ENCODE measurements at regions not wholly inside any gene's neighbourhood (a gene's known extent, or its start where the extent isn't known, plus 50 kb on each side); places are given as distances from the start of the nearest gene placed in this dataset.
"Not testable (repeated sequence)": the region's sequence is repeated elsewhere in the genome, so short reads cannot be mapped to it uniquely, and the experiment has no call there.

DNA sequence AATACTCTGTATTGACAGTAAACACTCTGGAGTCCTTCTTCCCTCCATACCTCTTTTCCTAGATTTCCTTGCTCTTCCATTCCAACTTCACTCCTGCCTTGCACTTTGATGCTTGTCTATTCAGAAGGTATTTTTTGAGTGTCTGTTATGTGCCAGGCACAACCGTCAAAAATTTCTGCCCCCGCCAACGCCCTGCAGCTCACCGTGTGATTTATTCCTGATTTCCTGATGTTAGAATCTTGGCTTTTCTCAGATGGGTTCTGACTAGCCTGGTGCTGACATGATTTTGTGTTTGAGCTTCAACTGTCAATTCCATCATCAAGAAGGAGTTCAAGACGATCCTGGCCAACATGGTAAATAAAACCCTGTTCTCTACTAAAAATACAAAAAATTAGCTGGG lies 297.5 kb downstream of the AGTPBP1 start:
- no peak overlapping the region for H3K4me3 ChIP-seq (ENCODE audit: low read length)
- no peaks in the 10 kb centered on the region for H3K27me3 ChIP-seq (ENCODE audit: insufficient read depth, low read length)
- H3K4me1 ChIP-seq (ENCODE audit: insufficient read depth, low read length), result no peaks in the 10 kb centered on the region
- H3K9me3 ChIP-seq (ENCODE audit: low read length), result no peaks in the 10 kb centered on the region
- no peaks in the 10 kb centered on the region for H3K36me3 ChIP-seq (ENCODE audit: insufficient read depth, low read length)
- no peak overlapping the region for H2AFZ ChIP-seq (ENCODE audit: low read depth, low read length)

- no peaks in the 10 kb centered on the region for H3K9me3 ChIP-seq (ENCODE audit: low read length)
- no peaks in the 10 kb centered on the region for H3K27me3 ChIP-seq (ENCODE audit: insufficient read depth, low read length)
- no peak overlapping the region for H3K4me3 ChIP-seq (ENCODE audit: low read length)
- no peak overlapping the region for H2AFZ ChIP-seq (ENCODE audit: low read depth, low read length)
- H3K36me3 ChIP-seq (ENCODE audit: insufficient read depth, low read length), result no peaks in the 10 kb centered on the region
- no peaks in the 10 kb centered on the region for H3K4me1 ChIP-seq (ENCODE audit: insufficient read depth, low read length)
These were observed 298.6 kb downstream of the AGTPBP1 start for GRCh38 chr9:85443190-85443598.

DNA sequence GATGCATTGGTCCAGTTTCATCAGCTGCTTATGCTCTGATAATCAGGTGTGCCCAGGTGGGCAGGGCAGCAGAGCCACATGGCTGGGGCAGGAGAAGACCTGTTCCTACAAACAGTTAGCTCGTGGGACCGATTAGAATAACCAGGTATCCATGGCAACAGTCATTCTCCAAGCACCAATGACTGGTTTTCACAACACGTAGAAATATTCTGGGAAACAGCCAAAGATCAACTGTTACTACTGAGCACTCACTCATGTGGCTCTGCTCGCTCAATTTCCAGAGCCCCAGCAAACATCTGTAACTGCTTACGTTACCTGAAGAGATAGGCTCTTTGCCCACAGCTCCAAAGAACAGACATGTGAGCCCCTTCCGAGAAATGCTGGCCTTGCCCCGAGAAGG lies 302.0 kb downstream of the AGTPBP1 start:
- Histone ChIP-seq H3K36me3 (ENCODE audit: insufficient read depth, low read length) (no peaks in the 10 kb centered on the region), H3K27me3 (ENCODE audit: insufficient read depth, low read length) (no peaks in the 10 kb centered on the region), H3K4me3 (ENCODE audit: low read length) (no peak overlapping the region), H3K9me3 (ENCODE audit: low read length) (no peaks in the 10 kb centered on the region), H3K4me1 (ENCODE audit: insufficient read depth, low read length) (no peaks in the 10 kb centered on the region), H2AFZ (ENCODE audit: low read depth, low read length) (no peak overlapping the region)

DNA sequence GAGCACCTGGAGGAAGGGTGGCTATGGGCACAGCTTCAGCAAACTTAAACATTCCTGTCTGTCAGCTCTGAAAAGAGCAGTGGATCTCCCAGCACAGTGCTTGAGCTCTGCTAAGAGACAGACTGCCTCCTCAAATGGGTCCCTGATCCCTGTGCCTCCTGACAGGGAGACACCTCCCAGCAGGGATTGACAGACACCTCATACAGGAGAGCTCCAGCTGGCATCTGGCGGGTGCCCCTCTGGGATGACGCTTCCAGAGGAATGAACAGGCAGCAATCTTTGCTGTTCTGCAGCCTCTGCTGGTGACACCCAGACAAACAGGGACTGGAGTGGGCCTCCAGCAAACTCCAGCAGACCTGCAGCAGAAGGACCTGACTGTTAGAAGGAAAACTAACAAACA lies 307.8 kb downstream of the AGTPBP1 start:
- H3K4me3 ChIP-seq (ENCODE audit: low read length); H3K27me3 ChIP-seq (ENCODE audit: insufficient read depth, low read length); H2AFZ ChIP-seq (ENCODE audit: low read depth, low read length); H3K36me3 ChIP-seq (ENCODE audit: insufficient read depth, low read length); H3K9me3 ChIP-seq (ENCODE audit: low read length): not testable (repeated sequence)
- peaks cover 15% of the 10 kb centered on the region for H3K4me1 ChIP-seq (ENCODE audit: insufficient read depth, low read length)

GRCh38 chr9:85433551-85433950 lies 308.2 kb downstream of the AGTPBP1 start:
- peaks cover 17% of the 10 kb centered on the region for H3K4me1 ChIP-seq (ENCODE audit: insufficient read depth, low read length)
- H3K27me3 ChIP-seq (ENCODE audit: insufficient read depth, low read length); H3K4me3 ChIP-seq (ENCODE audit: low read length); H3K9me3 ChIP-seq (ENCODE audit: low read length); H2AFZ ChIP-seq (ENCODE audit: low read depth, low read length); H3K36me3 ChIP-seq (ENCODE audit: insufficient read depth, low read length): not testable (repeated sequence)

GRCh38 chr9:85433046-85433445 lies 308.7 kb downstream of the AGTPBP1 start:
- H3K4me3 ChIP-seq (ENCODE audit: low read length), result no peak overlapping the region
- no peaks in the 10 kb centered on the region for H3K9me3 ChIP-seq (ENCODE audit: low read length)
- peaks cover 22% of the 10 kb centered on the region for H3K4me1 ChIP-seq (ENCODE audit: insufficient read depth, low read length)
- no peaks in the 10 kb centered on the region for H3K27me3 ChIP-seq (ENCODE audit: insufficient read depth, low read length)
- no peaks in the 10 kb centered on the region for H3K36me3 ChIP-seq (ENCODE audit: insufficient read depth, low read length)
- no peak overlapping the region for H2AFZ ChIP-seq (ENCODE audit: low read depth, low read length)

DNA sequence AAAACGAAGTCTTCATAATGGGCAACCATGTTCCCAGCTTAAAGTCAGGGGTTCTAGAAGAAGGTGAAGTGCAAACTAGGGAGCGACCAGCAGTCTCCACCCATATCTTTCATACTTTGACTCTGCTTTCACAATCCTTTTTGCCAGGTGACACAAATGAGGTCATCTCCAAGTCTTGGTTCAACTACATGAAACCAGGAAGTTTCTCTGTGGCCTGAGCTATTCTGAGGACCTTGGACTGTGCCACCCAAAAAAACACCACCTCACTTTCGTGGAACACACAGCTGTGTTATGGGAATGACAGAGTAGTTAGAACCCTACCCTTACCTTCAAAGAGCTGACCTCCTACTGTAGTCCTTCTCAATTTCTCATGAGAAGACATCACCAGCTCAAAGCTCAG lies 309.2 kb downstream of the AGTPBP1 start:
- Histone ChIP-seq H3K36me3 (ENCODE audit: insufficient read depth, low read length) (no peaks in the 10 kb centered on the region), H3K27me3 (ENCODE audit: insufficient read depth, low read length) (no peaks in the 10 kb centered on the region), H3K4me1 (ENCODE audit: insufficient read depth, low read length) (peaks cover 26% of the 10 kb centered on the region), H3K9me3 (ENCODE audit: low read length) (no peaks in the 10 kb centered on the region), H3K4me3 (ENCODE audit: low read length) (no peak overlapping the region), H2AFZ (ENCODE audit: low read depth, low read length) (no peak overlapping the region)

DNA sequence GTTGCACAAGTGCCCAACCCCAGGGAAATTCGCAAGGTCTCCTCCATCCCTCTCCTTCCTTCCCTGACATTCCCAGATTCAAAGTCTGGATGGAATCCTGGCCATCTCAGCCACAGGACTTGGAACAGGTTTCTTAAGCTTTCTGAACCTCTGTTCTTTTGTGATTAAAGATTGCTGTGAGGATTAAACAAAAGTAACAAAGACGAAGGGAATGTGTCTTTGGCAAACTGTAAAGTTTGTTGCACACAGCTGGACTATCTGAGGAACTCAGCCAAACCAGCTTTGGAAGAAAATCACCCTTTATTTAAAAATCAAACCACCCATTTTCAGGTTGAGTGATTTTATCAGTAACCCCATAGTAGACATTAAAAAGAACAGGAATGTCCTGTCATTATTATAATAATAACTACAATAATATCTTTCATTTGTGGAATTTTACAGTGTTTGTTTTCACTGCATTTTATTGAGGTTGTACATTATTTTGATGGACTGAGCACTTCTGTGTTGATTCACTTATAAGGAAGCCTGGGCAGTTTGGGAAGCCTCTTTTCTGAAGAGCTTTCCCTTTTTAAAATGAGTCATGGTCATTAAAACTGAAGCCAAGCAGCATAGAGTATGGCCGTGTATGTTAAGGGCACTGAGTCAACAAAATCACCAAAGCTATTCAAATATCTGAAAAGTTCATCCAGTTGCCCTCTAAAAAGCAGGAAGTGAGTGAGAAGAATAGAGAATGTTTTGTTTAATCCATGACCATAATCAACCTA lies 310.2 kb downstream of the AGTPBP1 start:
- no peak overlapping the region for H3K4me3 ChIP-seq (ENCODE audit: low read length)
- H3K9me3 ChIP-seq (ENCODE audit: low read length), result no peaks in the 10 kb centered on the region
- no peaks in the 10 kb centered on the region for H3K36me3 ChIP-seq (ENCODE audit: insufficient read depth, low read length)
- no peak overlapping the region for H2AFZ ChIP-seq (ENCODE audit: low read depth, low read length)
- H3K4me1 ChIP-seq (ENCODE audit: insufficient read depth, low read length), result peaks cover 26% of the 10 kb centered on the region
- no peaks in the 10 kb centered on the region for H3K27me3 ChIP-seq (ENCODE audit: insufficient read depth, low read length)

DNA sequence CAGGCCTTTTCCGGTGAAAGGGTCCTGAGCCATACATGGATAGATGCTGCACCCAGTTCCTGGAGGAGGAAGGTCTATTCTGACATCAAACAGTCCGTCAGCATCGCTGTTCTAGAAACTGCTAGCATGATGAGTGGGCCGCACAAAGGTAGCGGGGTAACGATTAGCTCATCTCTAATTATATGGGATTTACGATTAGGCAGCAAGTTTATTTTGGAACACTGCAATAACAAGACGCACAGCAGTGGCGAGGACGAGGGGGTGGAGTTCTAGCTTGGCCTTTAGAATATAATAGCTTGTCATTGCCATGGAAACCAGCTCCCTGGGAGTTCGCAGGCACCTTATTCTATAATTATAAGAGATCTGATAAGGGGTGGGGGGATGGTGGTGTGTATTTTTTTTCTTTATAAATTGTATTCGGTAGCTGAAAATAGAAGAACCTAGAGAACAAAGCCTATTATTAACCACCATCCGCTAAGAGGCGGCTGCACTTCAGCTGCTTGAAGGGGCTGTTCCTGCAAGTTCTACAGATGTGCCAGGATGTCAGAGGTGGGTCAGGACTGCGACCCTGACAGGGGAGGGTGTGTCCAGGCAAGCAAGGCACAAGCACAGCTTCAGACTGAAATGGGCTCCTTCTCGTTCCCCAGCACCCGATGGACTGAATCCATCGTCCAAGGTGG lies 311.0 kb downstream of the AGTPBP1 start:
- no peaks in the 10 kb centered on the region for H3K36me3 ChIP-seq (ENCODE audit: insufficient read depth, low read length)
- H3K4me1 ChIP-seq (ENCODE audit: insufficient read depth, low read length), result peaks cover 26% of the 10 kb centered on the region
- no peaks in the 10 kb centered on the region for H3K9me3 ChIP-seq (ENCODE audit: low read length)
- H2AFZ ChIP-seq (ENCODE audit: low read depth, low read length), result no peak overlapping the region
- H3K4me3 ChIP-seq (ENCODE audit: low read length), result no peak overlapping the region
- H3K27me3 ChIP-seq (ENCODE audit: insufficient read depth, low read length), result no peaks in the 10 kb centered on the region

- Histone ChIP-seq H3K4me3 (ENCODE audit: low read length) (no peak overlapping the region), H2AFZ (ENCODE audit: low read depth, low read length) (no peak overlapping the region), H3K27me3 (ENCODE audit: insufficient read depth, low read length) (no peaks in the 10 kb centered on the region), H3K4me1 (ENCODE audit: insufficient read depth, low read length) (peaks cover 28% of the 10 kb centered on the region), H3K36me3 (ENCODE audit: insufficient read depth, low read length) (no peaks in the 10 kb centered on the region), H3K9me3 (ENCODE audit: low read length) (no peaks in the 10 kb centered on the region)
These were observed 313.5 kb downstream of the AGTPBP1 start for GRCh38 chr9:85428230-85428629.

DNA sequence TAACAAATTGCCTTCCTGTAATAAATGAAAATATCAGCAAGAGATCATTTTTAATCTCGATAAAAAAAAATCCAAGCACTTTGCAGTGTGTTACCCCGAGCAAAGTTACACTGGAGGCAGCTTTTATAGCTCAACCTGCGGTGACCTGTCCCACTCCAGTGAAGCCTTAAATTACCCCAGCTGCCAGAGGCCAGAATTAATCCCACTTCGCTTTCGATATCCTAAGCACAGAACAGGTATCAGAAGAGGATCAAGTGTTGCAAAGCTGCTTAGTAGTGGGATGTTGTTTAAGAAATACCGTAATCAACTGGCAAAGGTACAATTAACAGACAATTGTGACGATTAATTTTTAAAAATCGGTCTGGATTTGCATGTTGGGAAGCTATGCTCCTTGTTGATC lies 314.0 kb downstream of the AGTPBP1 start:
- H3K4me1 ChIP-seq (ENCODE audit: insufficient read depth, low read length), result peaks cover 28% of the 10 kb centered on the region
- H2AFZ ChIP-seq (ENCODE audit: low read depth, low read length), result no peak overlapping the region
- H3K27me3 ChIP-seq (ENCODE audit: insufficient read depth, low read length), result no peaks in the 10 kb centered on the region
- H3K36me3 ChIP-seq (ENCODE audit: insufficient read depth, low read length), result no peaks in the 10 kb centered on the region
- no peak overlapping the region for H3K4me3 ChIP-seq (ENCODE audit: low read length)
- H3K9me3 ChIP-seq (ENCODE audit: low read length), result no peaks in the 10 kb centered on the region

DNA sequence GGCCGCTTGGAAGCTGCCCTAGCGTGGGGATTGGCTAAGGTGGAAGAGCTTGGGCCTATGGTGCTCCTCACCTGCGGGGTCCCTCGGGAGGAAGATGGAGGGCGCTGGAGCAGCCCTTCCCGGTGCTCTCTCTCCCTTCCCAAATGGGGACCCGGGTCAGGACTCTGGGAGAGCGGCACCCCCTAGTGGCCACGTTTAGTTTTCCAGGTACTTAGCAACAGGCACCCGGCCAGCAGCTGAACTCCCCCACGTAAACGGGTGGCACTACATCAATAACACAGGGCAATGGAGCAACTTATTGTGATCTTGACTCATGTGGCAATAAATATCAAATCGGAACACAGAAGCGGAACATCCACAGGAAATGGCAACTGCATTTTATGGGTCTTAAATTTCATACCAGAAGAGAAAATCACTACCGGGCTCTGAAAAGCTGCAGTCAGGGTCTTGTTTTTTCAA lies 316.6 kb downstream of the AGTPBP1 start:
- Histone ChIP-seq H3K4me1 (ENCODE audit: insufficient read depth, low read length) (peaks cover 30% of the 10 kb centered on the region), H3K36me3 (ENCODE audit: insufficient read depth, low read length) (no peaks in the 10 kb centered on the region), H3K4me3 (ENCODE audit: low read length) (no peak overlapping the region), H3K9me3 (ENCODE audit: low read length) (no peaks in the 10 kb centered on the region), H3K27me3 (ENCODE audit: insufficient read depth, low read length) (no peaks in the 10 kb centered on the region), H2AFZ (ENCODE audit: low read depth, low read length) (no peak overlapping the region)

GRCh38 chr9:85423422-85423821 lies 318.3 kb downstream of the AGTPBP1 start:
- Histone ChIP-seq H3K4me1 (ENCODE audit: insufficient read depth, low read length) (peaks cover 26% of the 10 kb centered on the region), H3K36me3 (ENCODE audit: insufficient read depth, low read length) (no peaks in the 10 kb centered on the region), H3K27me3 (ENCODE audit: insufficient read depth, low read length) (no peaks in the 10 kb centered on the region), H3K4me3 (ENCODE audit: low read length) (no peak overlapping the region), H3K9me3 (ENCODE audit: low read length) (no peaks in the 10 kb centered on the region), H2AFZ (ENCODE audit: low read depth, low read length) (no peak overlapping the region)

All from neuron (in vitro differentiated cells).